Activated naive CD8-positive, alpha-beta T cell (primary cell): ENCODE measurements at regions not wholly inside any gene's neighbourhood (a gene's known extent, or its start where the extent isn't known, plus 50 kb on each side); places are given as distances from the start of the nearest gene placed in this dataset.
"Not testable (repeated sequence)": the region's sequence is repeated elsewhere in the genome, so short reads cannot be mapped to it uniquely, and the experiment has no call there.

ENCODE experiments used
- H3K27ac Mint-ChIP-seq: one replicate; pipeline ENCODE4 v1.8.0; 2021; ENCODE audit warnings: mixed read lengths
- H3K27me3 Mint-ChIP-seq: one replicate; pipeline ENCODE4 v1.8.0; 2021; ENCODE audit warnings: mixed read lengths
- H3K36me3 Mint-ChIP-seq: one replicate; pipeline ENCODE4 v1.8.0; 2021; ENCODE audit warnings: mixed read lengths
- H3K4me1 Mint-ChIP-seq: one replicate; pipeline ENCODE4 v1.8.0; 2021; ENCODE audit warnings: low read depth, mixed read lengths
- H3K4me3 Mint-ChIP-seq: one replicate; pipeline ENCODE4 v1.8.0; 2021; ENCODE audit warnings: mild to moderate bottlenecking, mixed read lengths
- H3K9me3 Mint-ChIP-seq: one replicate; pipeline ENCODE4 v1.8.0; 2021; ENCODE audit warnings: low read depth, mixed read lengths

- no peak overlapping the region for H3K4me3 Mint-ChIP-seq
- H3K27ac Mint-ChIP-seq: no peak overlapping the region
- peaks cover 7% of the 10 kb centered on the region for H3K9me3 Mint-ChIP-seq
- peaks cover 9% of the 10 kb centered on the region for H3K4me1 Mint-ChIP-seq
- H3K36me3 Mint-ChIP-seq: peaks cover 2% of the 10 kb centered on the region
- no peaks in the 10 kb centered on the region for H3K27me3 Mint-ChIP-seq
These were observed 728.7 kb upstream of the ACTRT1 start for GRCh38 chrX:128780934-128781333.

- no peak overlapping the region for H3K4me3 Mint-ChIP-seq
- H3K36me3 Mint-ChIP-seq: no peaks in the 10 kb centered on the region
- H3K27me3 Mint-ChIP-seq: no peaks in the 10 kb centered on the region
- H3K9me3 Mint-ChIP-seq: peaks cover 5% of the 10 kb centered on the region
- no peak overlapping the region for H3K27ac Mint-ChIP-seq
- no peaks in the 10 kb centered on the region for H3K4me1 Mint-ChIP-seq
These were observed 717.3 kb upstream of the ACTRT1 start for GRCh38 chrX:128769495-128769894.

GRCh38 chrX:128759745-128760144 lies 707.5 kb upstream of the ACTRT1 start:
- H3K36me3 Mint-ChIP-seq: no peaks in the 10 kb centered on the region
- H3K4me3 Mint-ChIP-seq: no peak overlapping the region
- no peak overlapping the region for H3K27ac Mint-ChIP-seq
- H3K27me3 Mint-ChIP-seq: no peaks in the 10 kb centered on the region
- no peaks in the 10 kb centered on the region for H3K9me3 Mint-ChIP-seq
- H3K4me1 Mint-ChIP-seq: no peaks in the 10 kb centered on the region

GRCh38 chrX:128759177-128759576 lies 707.0 kb upstream of the ACTRT1 start:
- no peak overlapping the region for H3K27ac Mint-ChIP-seq
- no peak overlapping the region for H3K4me3 Mint-ChIP-seq
- H3K36me3 Mint-ChIP-seq: no peaks in the 10 kb centered on the region
- H3K27me3 Mint-ChIP-seq: no peaks in the 10 kb centered on the region
- no peaks in the 10 kb centered on the region for H3K4me1 Mint-ChIP-seq
- H3K9me3 Mint-ChIP-seq: no peaks in the 10 kb centered on the region

- no peak overlapping the region for H3K4me3 Mint-ChIP-seq
- H3K27me3 Mint-ChIP-seq: no peaks in the 10 kb centered on the region
- H3K4me1 Mint-ChIP-seq: no peaks in the 10 kb centered on the region
These were observed 701.9 kb upstream of the ACTRT1 start for GRCh38 chrX:128754130-128754529.

GRCh38 chrX:128739539-128739938 lies 687.3 kb upstream of the ACTRT1 start:
- Mint-ChIP-seq H3K4me1 (no peaks in the 10 kb centered on the region), H3K27me3 (no peaks in the 10 kb centered on the region), H3K36me3 (no peaks in the 10 kb centered on the region), H3K4me3 (no peak overlapping the region), H3K9me3 (no peaks in the 10 kb centered on the region), H3K27ac (no peak overlapping the region)

More at GRCh38 chrX:128754130-128754529, 701.9 kb upstream of the ACTRT1 start:
- Mint-ChIP-seq H3K9me3 (no peaks in the 10 kb centered on the region), H3K36me3 (no peaks in the 10 kb centered on the region), H3K27ac (no peak overlapping the region)

GRCh38 chrX:128728943-128729342 lies 676.7 kb upstream of the ACTRT1 start:
- Mint-ChIP-seq H3K4me3 (no peak overlapping the region), H3K4me1 (no peaks in the 10 kb centered on the region), H3K27ac (no peak overlapping the region), H3K27me3 (no peaks in the 10 kb centered on the region), H3K36me3 (no peaks in the 10 kb centered on the region), H3K9me3 (no peaks in the 10 kb centered on the region)

- Mint-ChIP-seq H3K4me3 (no peak overlapping the region), H3K9me3 (no peaks in the 10 kb centered on the region), H3K4me1 (no peaks in the 10 kb centered on the region), H3K36me3 (no peaks in the 10 kb centered on the region), H3K27ac (no peak overlapping the region), H3K27me3 (no peaks in the 10 kb centered on the region)
These were observed 665.7 kb upstream of the ACTRT1 start for GRCh38 chrX:128717635-128718578.

- H3K27me3 Mint-ChIP-seq: peaks cover 2% of the 10 kb centered on the region
- no peaks in the 10 kb centered on the region for H3K4me1 Mint-ChIP-seq
- H3K36me3 Mint-ChIP-seq: no peaks in the 10 kb centered on the region
- H3K9me3 Mint-ChIP-seq: no peaks in the 10 kb centered on the region
- no peak overlapping the region for H3K27ac Mint-ChIP-seq
- no peak overlapping the region for H3K4me3 Mint-ChIP-seq
These were observed 662.2 kb upstream of the ACTRT1 start for GRCh38 chrX:128714425-128714824.

- H3K4me3 Mint-ChIP-seq: no peak overlapping the region
- no peaks in the 10 kb centered on the region for H3K4me1 Mint-ChIP-seq
- H3K36me3 Mint-ChIP-seq: no peaks in the 10 kb centered on the region
- H3K27me3 Mint-ChIP-seq: no peaks in the 10 kb centered on the region
- no peaks in the 10 kb centered on the region for H3K9me3 Mint-ChIP-seq
- no peak overlapping the region for H3K27ac Mint-ChIP-seq
These were observed 647.6 kb upstream of the ACTRT1 start for GRCh38 chrX:128699716-128700285.

GRCh38 chrX:128698573-128699181 lies 646.5 kb upstream of the ACTRT1 start:
- Mint-ChIP-seq H3K4me1 (no peaks in the 10 kb centered on the region), H3K4me3 (no peak overlapping the region), H3K9me3 (no peaks in the 10 kb centered on the region), H3K36me3 (no peaks in the 10 kb centered on the region), H3K27me3 (no peaks in the 10 kb centered on the region), H3K27ac (no peak overlapping the region)

- H3K27ac Mint-ChIP-seq: no peak overlapping the region
- no peaks in the 10 kb centered on the region for H3K4me1 Mint-ChIP-seq
- H3K9me3 Mint-ChIP-seq: no peaks in the 10 kb centered on the region
- H3K36me3 Mint-ChIP-seq: no peaks in the 10 kb centered on the region
- no peaks in the 10 kb centered on the region for H3K27me3 Mint-ChIP-seq
- H3K4me3 Mint-ChIP-seq: no peak overlapping the region
These were observed 639.7 kb upstream of the ACTRT1 start for GRCh38 chrX:128691872-128692271.

- Mint-ChIP-seq H3K27me3 (no peaks in the 10 kb centered on the region), H3K36me3 (no peaks in the 10 kb centered on the region), H3K27ac (no peak overlapping the region), H3K4me3 (no peak overlapping the region), H3K4me1 (no peaks in the 10 kb centered on the region), H3K9me3 (no peaks in the 10 kb centered on the region)
These were observed 633.2 kb upstream of the ACTRT1 start for GRCh38 chrX:128685387-128685786.

GRCh38 chrX:128676651-128677050 lies 624.4 kb upstream of the ACTRT1 start:
- H3K27ac Mint-ChIP-seq: no peak overlapping the region
- no peaks in the 10 kb centered on the region for H3K27me3 Mint-ChIP-seq
- H3K4me3 Mint-ChIP-seq: no peak overlapping the region
- H3K4me1 Mint-ChIP-seq: no peaks in the 10 kb centered on the region
- H3K9me3 Mint-ChIP-seq: no peaks in the 10 kb centered on the region
- H3K36me3 Mint-ChIP-seq: no peaks in the 10 kb centered on the region

GRCh38 chrX:128674326-128675086 lies 622.3 kb upstream of the ACTRT1 start:
- H3K27me3 Mint-ChIP-seq, H3K9me3 Mint-ChIP-seq, H3K27ac Mint-ChIP-seq, H3K4me3 Mint-ChIP-seq, H3K36me3 Mint-ChIP-seq, H3K4me1 Mint-ChIP-seq: not testable (repeated sequence)
